ENCODE measurements at regions not wholly inside any gene's neighbourhood (a gene's known extent, or its start where the extent isn't known, plus 50 kb on each side); places are given as distances from the start of the nearest gene placed in this dataset.

DNA sequence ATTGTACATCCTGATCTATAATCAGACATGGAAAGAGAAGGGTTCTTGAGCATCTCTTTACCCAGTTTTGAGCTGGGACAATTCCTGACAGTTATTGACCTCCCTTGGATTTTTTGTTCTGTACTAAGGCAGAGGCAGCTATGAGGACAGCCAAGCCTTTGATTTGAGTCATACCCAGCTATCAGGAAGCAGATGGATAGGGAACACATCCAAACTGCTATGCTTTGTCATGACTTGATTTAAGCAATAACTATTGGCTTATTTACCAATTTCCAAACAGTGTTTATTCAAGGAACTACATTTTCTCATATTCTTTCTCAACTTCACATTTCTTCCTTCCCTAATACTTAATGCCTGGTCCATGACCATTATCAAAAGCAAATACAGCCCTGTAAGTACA, 396.4 kb upstream of the STEAP1 start:
- TF ChIP-seq POLR2AphosphoS5 (IDR thresholded peaks at IDR 0.05) (no peak), POLR2A (IDR thresholded peaks at IDR 0.05) (no peak)
- TF ChIP-seq, protein P1, sequence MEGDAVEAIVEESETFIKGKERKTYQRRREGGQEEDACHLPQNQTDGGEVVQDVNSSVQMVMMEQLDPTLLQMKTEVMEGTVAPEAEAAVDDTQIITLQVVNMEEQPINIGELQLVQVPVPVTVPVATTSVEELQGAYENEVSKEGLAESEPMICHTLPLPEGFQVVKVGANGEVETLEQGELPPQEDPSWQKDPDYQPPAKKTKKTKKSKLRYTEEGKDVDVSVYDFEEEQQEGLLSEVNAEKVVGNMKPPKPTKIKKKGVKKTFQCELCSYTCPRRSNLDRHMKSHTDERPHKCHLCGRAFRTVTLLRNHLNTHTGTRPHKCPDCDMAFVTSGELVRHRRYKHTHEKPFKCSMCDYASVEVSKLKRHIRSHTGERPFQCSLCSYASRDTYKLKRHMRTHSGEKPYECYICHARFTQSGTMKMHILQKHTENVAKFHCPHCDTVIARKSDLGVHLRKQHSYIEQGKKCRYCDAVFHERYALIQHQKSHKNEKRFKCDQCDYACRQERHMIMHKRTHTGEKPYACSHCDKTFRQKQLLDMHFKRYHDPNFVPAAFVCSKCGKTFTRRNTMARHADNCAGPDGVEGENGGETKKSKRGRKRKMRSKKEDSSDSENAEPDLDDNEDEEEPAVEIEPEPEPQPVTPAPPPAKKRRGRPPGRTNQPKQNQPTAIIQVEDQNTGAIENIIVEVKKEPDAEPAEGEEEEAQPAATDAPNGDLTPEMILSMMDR (IDR thresholded peaks at IDR 0.05): no peak
- Histone ChIP-seq H3K9me3 (no peaks in the 10 kb centered on the region), H3K27ac (no peak overlapping the region), H3K27me3 (no peaks in the 10 kb centered on the region), H3K4me1 (no peaks in the 10 kb centered on the region), H3K4me3 (no peak overlapping the region), H3K36me3 (no peaks in the 10 kb centered on the region)
- intact Hi-C loops (cut with DNase I; ENCODE audit: low total_unique reads): no loop called here
- DNase-seq (ENCODE audit: low spot score in 2 of 2): no peak

DNA sequence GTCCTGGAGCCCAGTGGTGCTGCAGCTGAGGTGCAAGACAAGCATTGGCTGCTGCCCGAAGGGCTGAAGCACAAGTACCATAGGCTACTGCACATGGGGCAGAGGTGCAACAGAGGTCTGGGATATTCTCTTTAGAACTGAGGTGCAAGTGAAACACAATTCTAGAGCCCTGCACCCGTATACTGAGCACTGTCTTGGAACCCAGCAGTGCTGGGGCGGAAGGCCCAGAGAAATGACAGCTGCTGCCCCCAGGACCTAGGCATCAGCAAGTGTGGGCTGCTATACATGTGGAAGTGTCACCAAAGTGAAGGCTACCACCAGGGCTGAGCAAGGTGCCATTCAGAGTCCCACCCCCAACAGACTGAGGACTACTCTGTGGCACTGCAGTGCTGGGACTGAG, 393.6 kb upstream of the STEAP1 start:
- H3K36me3 ChIP-seq: no peaks in the 10 kb centered on the region
- H3K4me1 ChIP-seq: no peaks in the 10 kb centered on the region
- H3K27me3 ChIP-seq: no peaks in the 10 kb centered on the region
- no peak for DNase-seq (ENCODE audit: low spot score in 2 of 2)
- peaks cover 0 to 4% of the 10 kb centered on the region in 2 donors for H3K9me3 ChIP-seq
- intact Hi-C loops (cut with DNase I; ENCODE audit: low total_unique reads): no loop called here
- no peak overlapping the region for H3K27ac ChIP-seq
- no peak overlapping the region for H3K4me3 ChIP-seq
- no peak for TF ChIP-seq POLR2AphosphoS5 (IDR thresholded peaks at IDR 0.05)
- TF ChIP-seq, protein P1 (IDR thresholded peaks at IDR 0.05): no peak
- TF ChIP-seq POLR2A (IDR thresholded peaks at IDR 0.05): no peak

DNA sequence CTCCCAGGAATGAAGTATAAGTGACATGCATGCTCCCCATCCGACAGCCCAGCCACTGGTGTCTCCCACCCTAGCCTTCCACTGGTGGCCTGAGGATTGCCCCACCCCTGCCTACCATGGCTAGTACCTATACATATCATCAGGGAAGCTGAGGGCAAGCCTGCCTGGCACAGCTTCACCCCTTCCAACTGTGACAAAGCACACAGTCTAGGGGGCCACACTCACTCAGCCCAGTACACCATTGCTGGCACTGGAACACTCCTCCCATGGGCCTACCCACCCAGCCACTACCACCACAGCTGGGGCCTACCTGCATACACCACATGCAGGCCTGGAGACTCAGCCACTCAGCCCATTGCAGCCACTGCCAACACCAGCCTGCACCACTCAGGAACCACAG, 393.1 kb upstream of the STEAP1 start:
- TF ChIP-seq POLR2AphosphoS5 (IDR thresholded peaks at IDR 0.05) (no peak), POLR2A (IDR thresholded peaks at IDR 0.05) (no peak)
- TF ChIP-seq, protein P1 (IDR thresholded peaks at IDR 0.05): no peak
- peaks cover 0 to 9% of the 10 kb centered on the region in 2 donors for H3K9me3 ChIP-seq
- DNase-seq (ENCODE audit: low spot score in 2 of 2): no peak
- intact Hi-C loops (cut with DNase I; ENCODE audit: low total_unique reads): no loop called here
- no peaks in the 10 kb centered on the region for H3K36me3 ChIP-seq
- H3K27ac ChIP-seq: no peak overlapping the region
- no peaks in the 10 kb centered on the region for H3K4me1 ChIP-seq
- H3K4me3 ChIP-seq: no peak overlapping the region
- no peaks in the 10 kb centered on the region for H3K27me3 ChIP-seq

DNA sequence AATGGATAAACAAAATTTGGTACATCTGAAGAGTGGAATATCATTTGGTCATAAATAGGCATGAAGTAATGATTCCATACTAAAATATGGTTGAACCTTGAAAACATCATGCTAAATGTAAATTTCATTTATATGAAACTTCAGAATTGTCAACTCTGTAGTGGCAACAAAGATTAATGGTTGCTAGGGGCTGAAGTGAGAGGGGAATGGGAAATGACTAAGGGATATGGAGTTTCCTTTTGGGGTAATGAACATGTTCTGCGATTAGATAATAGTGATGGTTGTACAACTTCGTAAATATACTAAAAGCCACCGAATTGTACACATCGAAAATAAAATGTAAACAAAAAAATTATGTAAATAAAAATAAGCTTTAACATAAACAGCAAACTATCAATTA, 384.1 kb upstream of the STEAP1 start:
- H3K27ac ChIP-seq: no peak overlapping the region
- H3K9me3 ChIP-seq: peaks cover 0 to 12% of the 10 kb centered on the region in 2 donors
- DNase-seq (ENCODE audit: low spot score in 2 of 2): no peak
- H3K36me3 ChIP-seq: no peaks in the 10 kb centered on the region
- TF ChIP-seq, protein P1 (IDR thresholded peaks at IDR 0.05): no peak
- TF ChIP-seq POLR2AphosphoS5 (IDR thresholded peaks at IDR 0.05) (no peak), POLR2A (IDR thresholded peaks at IDR 0.05) (no peak)
- H3K4me1 ChIP-seq: no peaks in the 10 kb centered on the region
- no peaks in the 10 kb centered on the region for H3K27me3 ChIP-seq
- no peak overlapping the region for H3K4me3 ChIP-seq
- intact Hi-C loops (cut with DNase I; ENCODE audit: low total_unique reads): no loop called here

DNA sequence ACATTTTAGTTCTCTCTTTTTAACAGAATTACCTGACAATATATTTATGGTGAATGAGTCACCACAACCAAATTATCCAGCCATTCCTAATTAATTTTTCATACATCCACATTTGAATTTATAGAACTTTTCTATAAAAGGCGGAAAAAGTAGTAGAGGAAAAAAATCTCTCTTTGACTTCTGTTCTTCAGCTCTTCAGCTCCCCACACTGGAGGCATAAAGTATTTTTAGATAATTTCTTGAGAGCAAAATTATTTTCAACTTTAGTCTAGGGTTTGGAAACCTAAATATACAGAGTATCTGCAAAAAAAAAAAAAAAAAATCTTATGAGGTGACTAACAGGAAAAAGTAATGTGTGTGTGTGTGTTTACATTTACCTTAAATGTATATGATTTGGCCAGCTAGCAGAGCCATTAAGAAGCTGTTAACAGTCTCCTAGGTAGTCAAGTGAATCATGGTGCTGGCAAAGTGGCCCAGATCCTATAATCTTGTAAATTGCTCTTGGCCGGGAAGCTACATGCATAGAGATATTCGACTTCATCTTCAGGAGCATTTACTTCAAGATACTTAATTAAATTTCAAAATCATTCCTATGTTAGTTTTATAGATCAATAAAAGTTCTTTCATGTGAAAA, 383.1 kb upstream of the STEAP1 start:
- Histone ChIP-seq H3K27ac (no peak overlapping the region), H3K4me1 (no peaks in the 10 kb centered on the region), H3K9me3 (peaks cover 0 to 3% of the 10 kb centered on the region in 2 donors), H3K4me3 (no peak overlapping the region), H3K36me3 (no peaks in the 10 kb centered on the region), H3K27me3 (no peaks in the 10 kb centered on the region)
- DNase-seq (ENCODE audit: low spot score in 2 of 2): no peak
- intact Hi-C loops (cut with DNase I; ENCODE audit: low total_unique reads): no loop called here
- no peak for TF ChIP-seq POLR2AphosphoS5 (IDR thresholded peaks at IDR 0.05)
- TF ChIP-seq, protein P1 (IDR thresholded peaks at IDR 0.05): peak in 1 of 3 donors; percentile 28

All from breast epithelium (tissue), 4 donors.